ENCODE measurements at regions not wholly inside any gene's neighbourhood (a gene's known extent, or its start where the extent isn't known, plus 50 kb on each side); places are given as distances from the start of the nearest gene placed in this dataset.

GRCh38 chr9:91144769-91145168 is 216.9 kb downstream of the AUH start:
- no peaks in the 10 kb centered on the region for H3K9me3 ChIP-seq (ENCODE audit: low read length)
- no peak overlapping the region for H3K4me3 ChIP-seq (ENCODE audit: low read length)
- ChIA-PET CTCF (no interaction called here), POLR2A (ENCODE audit: unreplicated experiment) (no interaction called here)
- H2AFZ ChIP-seq (ENCODE audit: low read length) = no peak overlapping the region
- no peaks in the 10 kb centered on the region for H3K79me2 ChIP-seq (ENCODE audit: low read length)
- no peaks in the 10 kb centered on the region for H4K20me1 ChIP-seq (ENCODE audit: low read length)
- DNase-seq = no peak
- TF ChIP-seq EZH2 (IDR thresholded peaks at IDR 0.05; ENCODE audit: low read length, unreplicated experiment) (no peak), CTCF (conservative IDR thresholded peaks at IDR 0.05; ENCODE audit: low read depth, low read length) (no peak), EZH2phosphoT487 (IDR thresholded peaks at IDR 0.05; ENCODE audit: borderline replicate concordance, low read length) (no peak)
- H3K9me2 ChIP-seq (replicated peaks; ENCODE audit: low read length) = no peaks in the 10 kb centered on the region
- H3K27ac ChIP-seq (ENCODE audit: low read length) = no peak overlapping the region
- no peaks in the 10 kb centered on the region for H3F3A ChIP-seq (ENCODE audit: low read length, unreplicated experiment)
- H3K9ac ChIP-seq (ENCODE audit: low read length) = no peak overlapping the region
- H3K27me3 ChIP-seq (ENCODE audit: low read length) = no peaks in the 10 kb centered on the region
- H3K4me2 ChIP-seq (ENCODE audit: low read length) = no peak overlapping the region
- no peaks in the 10 kb centered on the region for H3K36me3 ChIP-seq (ENCODE audit: low read depth, low read length)
- intact Hi-C loops (cut with micrococcal nuclease) = no loop called here
- no peak for ATAC-seq
- no TSS peak for BruUV-seq (replicated peaks)
- H3K4me1 ChIP-seq (ENCODE audit: insufficient read depth, low read length) = peaks cover 12% of the 10 kb centered on the region

- H2AFZ ChIP-seq (ENCODE audit: low read length) = no peak overlapping the region
- no peaks in the 10 kb centered on the region for H3K36me3 ChIP-seq (ENCODE audit: low read depth, low read length)
- no peaks in the 10 kb centered on the region for H3K27me3 ChIP-seq (ENCODE audit: low read length)
- no peaks in the 10 kb centered on the region for H3K79me2 ChIP-seq (ENCODE audit: low read length)
- BruUV-seq (replicated peaks) = no TSS peak
- POLR2A ChIA-PET (ENCODE audit: unreplicated experiment) = no interaction called here
- ATAC-seq (no peak), DNase-seq (no peak)
- H3F3A ChIP-seq (ENCODE audit: low read length, unreplicated experiment) = no peaks in the 10 kb centered on the region
- H3K4me1 ChIP-seq (ENCODE audit: insufficient read depth, low read length) = peaks cover 12% of the 10 kb centered on the region
- H3K9ac ChIP-seq (ENCODE audit: low read length) = no peak overlapping the region
- H3K4me3 ChIP-seq (ENCODE audit: low read length) = no peak overlapping the region
- H4K20me1 ChIP-seq (ENCODE audit: low read length) = no peaks in the 10 kb centered on the region
- no peak overlapping the region for H3K4me2 ChIP-seq (ENCODE audit: low read length)
- no peaks in the 10 kb centered on the region for H3K9me3 ChIP-seq (ENCODE audit: low read length)
- no peak overlapping the region for H3K27ac ChIP-seq (ENCODE audit: low read length)
- H3K9me2 ChIP-seq (replicated peaks; ENCODE audit: low read length) = no peaks in the 10 kb centered on the region
- intact Hi-C loops (cut with micrococcal nuclease) = no loop called here
- CTCF ChIA-PET = no interaction called here
- no peak for TF ChIP-seq EZH2phosphoT487 (IDR thresholded peaks at IDR 0.05; ENCODE audit: borderline replicate concordance, low read length)
- TF ChIP-seq CTCF (conservative IDR thresholded peaks at IDR 0.05; ENCODE audit: low read depth, low read length) = no peak
- TF ChIP-seq EZH2 (IDR thresholded peaks at IDR 0.05; ENCODE audit: low read length, unreplicated experiment) = no peak
Observed at GRCh38 chr9:91145496-91145895, 216.2 kb downstream of the AUH start.

GRCh38 chr9:91146391-91147019 is 215.2 kb downstream of the AUH start:
- Histone ChIP-seq H3K27me3 (ENCODE audit: low read length) (no peaks in the 10 kb centered on the region), H3K9me2 (replicated peaks; ENCODE audit: low read length) (no peaks in the 10 kb centered on the region), H3K27ac (ENCODE audit: low read length) (no peak overlapping the region), H3F3A (ENCODE audit: low read length, unreplicated experiment) (no peaks in the 10 kb centered on the region), H3K4me2 (ENCODE audit: low read length) (no peak overlapping the region), H3K4me3 (ENCODE audit: low read length) (no peak overlapping the region), H4K20me1 (ENCODE audit: low read length) (no peaks in the 10 kb centered on the region), H3K9me3 (ENCODE audit: low read length) (no peaks in the 10 kb centered on the region), H3K36me3 (ENCODE audit: low read depth, low read length) (no peaks in the 10 kb centered on the region), H3K4me1 (ENCODE audit: insufficient read depth, low read length) (peaks cover 12% of the 10 kb centered on the region), H3K79me2 (ENCODE audit: low read length) (no peaks in the 10 kb centered on the region), H2AFZ (ENCODE audit: low read length) (no peak overlapping the region), H3K9ac (ENCODE audit: low read length) (no peak overlapping the region)
- no peak for TF ChIP-seq EZH2phosphoT487 (IDR thresholded peaks at IDR 0.05; ENCODE audit: borderline replicate concordance, low read length)
- TF ChIP-seq CTCF (conservative IDR thresholded peaks at IDR 0.05; ENCODE audit: low read depth, low read length) = no peak
- no peak for TF ChIP-seq EZH2 (IDR thresholded peaks at IDR 0.05; ENCODE audit: low read length, unreplicated experiment)
- intact Hi-C loops (cut with micrococcal nuclease) = no loop called here
- ATAC-seq (no peak), DNase-seq (no peak)
- BruUV-seq (replicated peaks) = no TSS peak
- ChIA-PET CTCF (no interaction called here), POLR2A (ENCODE audit: unreplicated experiment) (interaction anchor here (0.7 kb wide), 1 partner anchor 277 kb away, joined by 3 read pairs; the partner anchor contains the start of gene NFIL3)

All from PC-3 (cell line).